ENCODE measurements at regions not wholly inside any gene's neighbourhood (a gene's known extent, or its start where the extent isn't known, plus 50 kb on each side); places are given as distances from the start of the nearest gene placed in this dataset.

- H3K4me3 ChIP-seq (ENCODE audit: low read depth, low read length), result no peak overlapping the region
- no peak overlapping the region for H3K27ac ChIP-seq
- H3K27me3 ChIP-seq (ENCODE audit: insufficient read depth, low read depth, severe bottlenecking), result no peaks in the 10 kb centered on the region
- H3K9me3 ChIP-seq (ENCODE audit: severe bottlenecking), result no peaks in the 10 kb centered on the region
- no peak for DNase-seq
- H3K36me3 ChIP-seq, result no peaks in the 10 kb centered on the region
- no peak for TF ChIP-seq CTCF (IDR thresholded peaks at IDR 0.05; ENCODE audit: low read depth, low read length)
These were observed 62.4 kb upstream of the THBS2 start for GRCh38 chr6:169315830-169316614.

GRCh38 chr6:169313347-169314010 is 59.8 kb upstream of the THBS2 start:
- Histone ChIP-seq H3K36me3 (no peaks in the 10 kb centered on the region), H3K4me3 (ENCODE audit: low read depth, low read length) (no peak overlapping the region), H3K27ac (no peak overlapping the region), H3K27me3 (ENCODE audit: insufficient read depth, low read depth, severe bottlenecking) (no peaks in the 10 kb centered on the region), H3K9me3 (ENCODE audit: severe bottlenecking) (no peaks in the 10 kb centered on the region)
- TF ChIP-seq CTCF (IDR thresholded peaks at IDR 0.05; ENCODE audit: low read depth, low read length), result no peak
- DNase-seq, result no peak

- no peaks in the 10 kb centered on the region for H3K36me3 ChIP-seq
- 0 out of 2 replicates have a peak, but pooled peaks have one; percentile 13 for TF ChIP-seq CTCF (IDR thresholded peaks at IDR 0.05; ENCODE audit: low read depth, low read length)
- H3K4me3 ChIP-seq (ENCODE audit: low read depth, low read length), result no peak overlapping the region
- no peaks in the 10 kb centered on the region for H3K9me3 ChIP-seq (ENCODE audit: severe bottlenecking)
- H3K27me3 ChIP-seq (ENCODE audit: insufficient read depth, low read depth, severe bottlenecking), result no peaks in the 10 kb centered on the region
- no peak overlapping the region for H3K27ac ChIP-seq
- DNase-seq, result peak; percentile 56
These were observed 59.2 kb upstream of the THBS2 start for GRCh38 chr6:169312658-169313346.

- no peak for TF ChIP-seq CTCF (IDR thresholded peaks at IDR 0.05; ENCODE audit: low read depth, low read length)
These were observed 57.3 kb upstream of the THBS2 start for GRCh38 chr6:169310983-169311382.

More at GRCh38 chr6:169310983-169311382, 57.3 kb upstream of the THBS2 start:
- H3K9me3 ChIP-seq (ENCODE audit: severe bottlenecking), result no peaks in the 10 kb centered on the region
- H3K36me3 ChIP-seq, result no peaks in the 10 kb centered on the region
- H3K27ac ChIP-seq, result no peak overlapping the region
- no peaks in the 10 kb centered on the region for H3K27me3 ChIP-seq (ENCODE audit: insufficient read depth, low read depth, severe bottlenecking)
- H3K4me3 ChIP-seq (ENCODE audit: low read depth, low read length), result no peak overlapping the region
- no peak for DNase-seq
